ENCODE measurements at regions not wholly inside any gene's neighbourhood (a gene's known extent, or its start where the extent isn't known, plus 50 kb on each side); places are given as distances from the start of the nearest gene placed in this dataset.

DNA sequence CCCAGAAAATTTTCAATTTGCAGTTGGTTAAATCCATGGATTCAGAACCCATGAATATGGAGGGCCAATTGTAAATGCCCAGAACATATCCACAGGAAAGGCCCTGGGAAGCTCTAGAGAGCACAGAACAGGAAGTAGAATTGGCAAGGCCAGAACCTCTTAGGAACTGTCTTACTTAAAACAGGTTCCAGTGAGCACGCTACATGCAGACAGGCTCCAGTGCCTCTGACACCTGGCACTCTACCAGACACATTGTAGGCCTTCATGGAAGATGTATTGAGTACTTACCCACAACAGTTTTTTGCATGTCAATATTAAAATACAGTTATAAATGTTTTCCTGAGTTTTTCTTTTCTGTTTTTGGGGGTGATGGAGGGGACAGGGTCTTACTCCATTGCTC is 188.2 kb upstream of the FRMD6 start:
- Histone ChIP-seq H3K4me1 (ENCODE audit: control insufficient read depth, insufficient read depth, low read length) (no peaks in the 10 kb centered on the region), H3K9me3 (ENCODE audit: control insufficient read depth, insufficient read depth, low read depth, low read length) (no peaks in the 10 kb centered on the region), H3K4me3 (ENCODE audit: low read depth, low read length) (no peak overlapping the region), H3K27ac (ENCODE audit: extremely low read depth, low read depth, low read length) (no peak overlapping the region), H3K36me3 (ENCODE audit: control insufficient read depth in 2 of 2, insufficient read depth in 1 of 2, low read length in 2 of 2) (no peaks in the 10 kb centered on the region)
- CTCF ChIA-PET: no interaction called here
- POLR2A ChIA-PET: no interaction called here
- TF ChIP-seq ZXDB (tag by site-specific recombination; IDR thresholded peaks at IDR 0.05) (no peak), ZNF658 (tag by site-specific recombination; IDR thresholded peaks at IDR 0.05) (no peak), ZNF843 (tag by site-specific recombination; IDR thresholded peaks at IDR 0.05) (no peak), ZNF362 (tag by site-specific recombination; IDR thresholded peaks at IDR 0.05) (no peak), ZNF19 (tag by site-specific recombination; IDR thresholded peaks at IDR 0.05; ENCODE audit: low read depth) (no peak), MEIS1 (CRISPR knock-in tag; IDR thresholded peaks at IDR 0.05; ENCODE audit: borderline replicate concordance) (no peak), YY2 (tag by site-specific recombination; IDR thresholded peaks at IDR 0.05) (no peak), ZNF16 (tag by site-specific recombination; IDR thresholded peaks at IDR 0.05; ENCODE audit: low read depth) (no peak), ZNF747 (tag by site-specific recombination; IDR thresholded peaks at IDR 0.05) (no peak), ZBTB11 (tag by site-specific recombination; conservative IDR thresholded peaks at IDR 0.05; ENCODE audit: low read depth) (no peak)
- TF ChIP-seq, protein P1, sequence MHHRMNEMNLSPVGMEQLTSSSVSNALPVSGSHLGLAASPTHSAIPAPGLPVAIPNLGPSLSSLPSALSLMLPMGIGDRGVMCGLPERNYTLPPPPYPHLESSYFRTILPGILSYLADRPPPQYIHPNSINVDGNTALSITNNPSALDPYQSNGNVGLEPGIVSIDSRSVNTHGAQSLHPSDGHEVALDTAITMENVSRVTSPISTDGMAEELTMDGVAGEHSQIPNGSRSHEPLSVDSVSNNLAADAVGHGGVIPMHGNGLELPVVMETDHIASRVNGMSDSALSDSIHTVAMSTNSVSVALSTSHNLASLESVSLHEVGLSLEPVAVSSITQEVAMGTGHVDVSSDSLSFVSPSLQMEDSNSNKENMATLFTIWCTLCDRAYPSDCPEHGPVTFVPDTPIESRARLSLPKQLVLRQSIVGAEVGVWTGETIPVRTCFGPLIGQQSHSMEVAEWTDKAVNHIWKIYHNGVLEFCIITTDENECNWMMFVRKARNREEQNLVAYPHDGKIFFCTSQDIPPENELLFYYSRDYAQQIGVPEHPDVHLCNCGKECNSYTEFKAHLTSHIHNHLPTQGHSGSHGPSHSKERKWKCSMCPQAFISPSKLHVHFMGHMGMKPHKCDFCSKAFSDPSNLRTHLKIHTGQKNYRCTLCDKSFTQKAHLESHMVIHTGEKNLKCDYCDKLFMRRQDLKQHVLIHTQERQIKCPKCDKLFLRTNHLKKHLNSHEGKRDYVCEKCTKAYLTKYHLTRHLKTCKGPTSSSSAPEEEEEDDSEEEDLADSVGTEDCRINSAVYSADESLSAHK (tag by site-specific recombination; IDR thresholded peaks at IDR 0.05): no peak
- TF ChIP-seq, protein P2, sequence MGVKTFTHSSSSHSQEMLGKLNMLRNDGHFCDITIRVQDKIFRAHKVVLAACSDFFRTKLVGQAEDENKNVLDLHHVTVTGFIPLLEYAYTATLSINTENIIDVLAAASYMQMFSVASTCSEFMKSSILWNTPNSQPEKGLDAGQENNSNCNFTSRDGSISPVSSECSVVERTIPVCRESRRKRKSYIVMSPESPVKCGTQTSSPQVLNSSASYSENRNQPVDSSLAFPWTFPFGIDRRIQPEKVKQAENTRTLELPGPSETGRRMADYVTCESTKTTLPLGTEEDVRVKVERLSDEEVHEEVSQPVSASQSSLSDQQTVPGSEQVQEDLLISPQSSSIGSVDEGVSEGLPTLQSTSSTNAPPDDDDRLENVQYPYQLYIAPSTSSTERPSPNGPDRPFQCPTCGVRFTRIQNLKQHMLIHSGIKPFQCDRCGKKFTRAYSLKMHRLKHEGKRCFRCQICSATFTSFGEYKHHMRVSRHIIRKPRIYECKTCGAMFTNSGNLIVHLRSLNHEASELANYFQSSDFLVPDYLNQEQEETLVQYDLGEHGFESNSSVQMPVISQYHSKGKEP (tag by site-specific recombination; IDR thresholded peaks at IDR 0.05): no peak
- TF ChIP-seq, protein P3, sequence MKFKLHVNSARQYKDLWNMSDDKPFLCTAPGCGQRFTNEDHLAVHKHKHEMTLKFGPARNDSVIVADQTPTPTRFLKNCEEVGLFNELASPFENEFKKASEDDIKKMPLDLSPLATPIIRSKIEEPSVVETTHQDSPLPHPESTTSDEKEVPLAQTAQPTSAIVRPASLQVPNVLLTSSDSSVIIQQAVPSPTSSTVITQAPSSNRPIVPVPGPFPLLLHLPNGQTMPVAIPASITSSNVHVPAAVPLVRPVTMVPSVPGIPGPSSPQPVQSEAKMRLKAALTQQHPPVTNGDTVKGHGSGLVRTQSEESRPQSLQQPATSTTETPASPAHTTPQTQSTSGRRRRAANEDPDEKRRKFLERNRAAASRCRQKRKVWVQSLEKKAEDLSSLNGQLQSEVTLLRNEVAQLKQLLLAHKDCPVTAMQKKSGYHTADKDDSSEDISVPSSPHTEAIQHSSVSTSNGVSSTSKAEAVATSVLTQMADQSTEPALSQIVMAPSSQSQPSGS (tag by site-specific recombination; IDR thresholded peaks at IDR 0.05; ENCODE audit: low read depth): no peak
- TF ChIP-seq, protein P4, sequence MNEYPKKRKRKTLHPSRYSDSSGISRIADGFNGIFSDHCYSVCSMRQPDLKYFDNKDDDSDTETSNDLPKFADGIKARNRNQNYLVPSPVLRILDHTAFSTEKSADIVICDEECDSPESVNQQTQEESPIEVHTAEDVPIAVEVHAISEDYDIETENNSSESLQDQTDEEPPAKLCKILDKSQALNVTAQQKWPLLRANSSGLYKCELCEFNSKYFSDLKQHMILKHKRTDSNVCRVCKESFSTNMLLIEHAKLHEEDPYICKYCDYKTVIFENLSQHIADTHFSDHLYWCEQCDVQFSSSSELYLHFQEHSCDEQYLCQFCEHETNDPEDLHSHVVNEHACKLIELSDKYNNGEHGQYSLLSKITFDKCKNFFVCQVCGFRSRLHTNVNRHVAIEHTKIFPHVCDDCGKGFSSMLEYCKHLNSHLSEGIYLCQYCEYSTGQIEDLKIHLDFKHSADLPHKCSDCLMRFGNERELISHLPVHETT (tag by site-specific recombination; IDR thresholded peaks at IDR 0.05): no peak
